SH-SY5Y (cell line): ENCODE measurements at regions not wholly inside any gene's neighbourhood (a gene's known extent, or its start where the extent isn't known, plus 50 kb on each side); places are given as distances from the start of the nearest gene placed in this dataset.

Experiments
- GATA2 ChIP-seq: IDR thresholded peaks from 2 replicates; pipeline ENCODE4 v1.6.1; 2011; ENCODE audit warnings: mild to moderate bottlenecking, low read depth, low read length
- GATA3 ChIP-seq: IDR thresholded peaks from 2 replicates; pipeline ENCODE4 v1.6.1; 2011; ENCODE audit warnings: low read depth, mild to moderate bottlenecking, low read length, moderate library complexity

GRCh38 chr16:86210403-86211193, 299.7 kb upstream of the FOXF1 start:
- no peak for TF ChIP-seq GATA2
- no peak for TF ChIP-seq GATA3
